Left ventricle myocardium superior (tissue), 1 donor: ENCODE measurements at regions not wholly inside any gene's neighbourhood (a gene's known extent, or its start where the extent isn't known, plus 50 kb on each side); places are given as distances from the start of the nearest gene placed in this dataset.
A peak's percentile ranks its signal among the peaks of the same experiment; 100 is the strongest.
"Not testable (repeated sequence)": the region's sequence is repeated elsewhere in the genome, so short reads cannot be mapped to it uniquely, and the experiment has no call there.

Experiments used
- ATAC-seq: fragments of 200-7000 bp; cut with Tn5 transposase; one replicate; pipeline ENCODE4 v1.9.1; 2020; ENCODE audit warnings: mild to moderate bottlenecking, moderate library complexity
- DNase-seq: peaks from one replicate; pipeline ENCODE4 v3.0.0-alpha.2; 2020
- intact Hi-C: fragments of 100-400 bp; cut with micrococcal nuclease; formaldehyde crosslinking; loops from one replicate; pipeline ENCODE4 v1.11.0; 2022
- donor health status: DM: no; HTN: yes; CAD: no; lungs with severe emphysema.

DNA sequence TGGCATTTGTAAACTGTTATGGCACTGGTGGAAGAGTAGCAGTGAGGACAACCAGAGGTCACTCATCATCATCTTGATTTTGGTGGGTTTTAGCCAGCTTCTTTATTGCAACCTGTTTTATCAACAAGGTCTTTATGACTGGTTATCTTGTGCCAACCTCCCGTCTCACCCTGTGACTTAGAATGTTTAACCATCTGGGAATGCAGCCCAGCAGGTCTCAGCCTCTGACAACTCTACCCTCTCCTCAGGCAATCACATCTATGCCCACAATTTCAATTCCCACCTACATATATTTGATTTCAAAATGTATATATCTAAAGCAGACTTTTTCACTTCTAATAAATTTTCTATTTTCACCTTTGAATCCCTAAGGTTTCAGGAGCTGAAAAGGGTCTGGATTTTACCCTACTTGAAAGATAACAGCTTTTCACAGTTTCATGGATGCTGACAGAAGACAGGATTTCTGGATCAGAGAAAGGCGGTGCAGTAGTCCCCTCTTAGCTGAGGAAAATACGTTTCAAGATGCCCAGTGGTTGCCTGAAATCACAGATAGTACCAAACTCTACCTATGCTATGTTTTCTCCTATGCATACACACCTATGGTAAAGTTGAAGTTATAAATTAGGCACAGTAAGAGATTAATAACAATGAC, 1171.8 kb downstream of the DIAPH3 start:
- no peak for ATAC-seq
- intact Hi-C loops = no loop called here

DNA sequence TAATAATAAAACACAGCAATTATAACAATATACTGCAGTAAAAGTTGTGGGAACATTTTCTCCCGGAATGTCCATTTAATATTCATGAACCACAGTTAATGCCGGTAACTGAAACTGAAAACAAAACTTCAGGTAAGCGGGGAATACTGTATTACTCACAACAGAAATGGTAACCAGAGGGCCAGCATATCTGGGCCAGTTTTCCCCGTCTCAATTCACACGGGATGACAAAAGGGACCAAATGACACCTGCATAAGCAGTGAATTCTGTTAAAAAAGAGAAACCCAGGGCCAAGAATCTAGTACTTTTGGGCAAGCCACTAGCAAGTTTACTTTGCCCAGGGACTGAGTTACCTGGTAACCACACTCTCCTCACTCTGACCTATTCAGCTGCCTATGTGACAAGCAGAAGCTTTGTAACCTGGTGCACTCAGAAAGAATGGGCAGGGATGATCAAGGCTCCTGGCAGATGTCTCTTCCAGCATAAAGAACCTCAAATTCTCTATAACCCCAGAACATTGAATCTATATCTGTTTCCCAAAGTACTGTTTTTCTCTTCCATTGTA, 1171.2 kb downstream of the DIAPH3 start:
- DNase-seq (no peak), ATAC-seq (no peak)
- intact Hi-C loops = no loop called here

More for the DNA sequence above, 1171.8 kb downstream of the DIAPH3 start:
- no peak for DNase-seq

DNA sequence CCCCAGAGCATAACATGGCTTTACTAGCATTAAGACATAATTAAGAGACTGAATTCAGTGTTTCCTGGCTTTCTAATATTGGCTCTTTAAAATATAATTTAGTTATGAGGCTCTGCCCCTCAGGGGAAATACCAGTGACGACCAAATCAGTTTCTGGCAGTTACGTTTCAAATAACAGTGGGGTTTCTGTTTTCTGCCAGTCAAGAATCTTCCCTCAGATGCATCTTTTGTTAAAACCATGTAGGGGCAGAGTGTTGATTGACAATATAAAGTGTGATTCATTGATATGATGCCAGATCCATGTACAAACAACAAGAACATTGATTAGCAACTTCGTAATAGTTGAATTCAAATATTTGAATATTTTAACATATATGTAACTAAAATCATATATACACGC, 1169.7 kb downstream of the DIAPH3 start:
- intact Hi-C loops = no loop called here
- DNase-seq (no peak), ATAC-seq (no peak)

DNA sequence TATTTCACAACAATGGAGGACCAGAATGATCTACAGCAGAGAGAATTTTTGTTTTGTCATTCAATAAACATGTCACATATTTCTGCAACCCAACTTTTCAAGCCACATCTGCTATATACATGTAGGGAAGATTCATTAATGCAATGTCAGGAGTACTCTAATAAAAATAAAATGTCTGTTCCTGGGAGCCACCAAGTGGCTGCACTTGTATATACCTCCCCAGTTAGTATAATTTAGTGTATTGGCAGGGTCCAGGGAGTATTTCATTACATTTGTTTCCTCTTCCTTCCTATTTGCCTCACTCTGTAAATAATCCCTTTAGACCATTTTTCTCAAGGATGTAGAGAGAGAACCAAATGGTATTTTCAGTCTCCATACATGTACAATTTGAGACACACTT, 1169.0 kb downstream of the DIAPH3 start:
- intact Hi-C loops = no loop called here
- ATAC-seq (no peak), DNase-seq (no peak)

DNA sequence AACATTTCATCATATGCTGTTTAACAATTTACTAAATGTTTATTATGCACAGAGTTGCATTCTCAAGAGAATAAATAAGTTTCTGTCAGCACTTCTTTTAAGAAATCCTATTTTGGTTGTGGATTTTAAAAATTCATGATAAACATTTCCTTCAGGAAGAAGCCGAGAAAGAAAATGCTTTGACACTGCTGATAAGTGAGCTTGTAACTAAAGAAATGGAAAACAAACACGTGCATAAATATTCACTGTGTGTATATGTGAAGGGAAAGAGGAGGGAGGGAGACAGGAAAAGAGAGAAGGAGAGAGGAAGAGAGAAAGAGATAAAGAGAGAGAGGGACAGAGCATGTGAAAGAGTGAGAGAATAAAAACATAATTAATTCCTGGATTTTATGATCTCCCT, 1165.0 kb downstream of the DIAPH3 start:
- ATAC-seq = no peak
- intact Hi-C loops = no loop called here
- no peak for DNase-seq

DNA sequence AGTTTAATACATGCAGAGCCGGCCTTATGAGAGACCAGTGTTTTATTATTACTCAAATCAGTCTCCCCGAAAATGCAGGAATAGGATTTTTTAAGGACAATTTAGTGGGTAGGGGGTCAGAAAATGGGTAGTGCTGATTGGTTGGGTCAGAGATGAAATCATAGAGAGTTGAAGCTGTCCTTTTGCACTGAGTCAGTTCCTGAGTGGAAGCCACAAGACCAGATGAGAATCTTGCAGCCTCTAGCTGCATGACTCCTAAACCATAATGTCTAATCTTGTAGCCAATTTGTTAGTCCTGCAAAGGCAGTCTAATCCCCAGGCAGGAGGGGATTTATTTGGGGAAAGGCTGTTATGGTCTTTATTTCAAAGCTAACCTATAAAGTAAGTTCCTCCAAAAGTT, 1163.9 kb downstream of the DIAPH3 start:
- ATAC-seq (no peak), DNase-seq (no peak)
- intact Hi-C loops = no loop called here

DNA sequence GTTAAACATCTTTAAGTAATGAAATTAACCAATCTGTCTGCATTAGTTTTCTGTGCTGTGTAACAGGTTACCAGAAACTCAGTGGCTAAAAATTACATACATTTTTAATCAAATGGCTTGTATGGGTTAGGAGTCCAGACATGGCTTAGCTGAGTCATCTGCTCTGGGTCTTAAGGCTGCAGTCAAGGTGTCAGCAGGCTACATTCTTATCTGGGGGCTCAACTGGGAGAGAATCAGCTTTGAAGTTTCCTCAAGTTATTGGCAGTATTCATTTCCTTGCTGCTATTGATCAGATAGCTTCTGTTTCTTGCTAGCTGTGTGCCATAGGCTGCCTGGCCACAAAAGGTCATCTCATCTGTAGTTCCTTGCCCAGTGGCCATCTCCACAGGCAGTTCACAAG, 1163.0 kb downstream of the DIAPH3 start:
- no peak for ATAC-seq
- DNase-seq = no peak
- intact Hi-C loops = no loop called here

DNA sequence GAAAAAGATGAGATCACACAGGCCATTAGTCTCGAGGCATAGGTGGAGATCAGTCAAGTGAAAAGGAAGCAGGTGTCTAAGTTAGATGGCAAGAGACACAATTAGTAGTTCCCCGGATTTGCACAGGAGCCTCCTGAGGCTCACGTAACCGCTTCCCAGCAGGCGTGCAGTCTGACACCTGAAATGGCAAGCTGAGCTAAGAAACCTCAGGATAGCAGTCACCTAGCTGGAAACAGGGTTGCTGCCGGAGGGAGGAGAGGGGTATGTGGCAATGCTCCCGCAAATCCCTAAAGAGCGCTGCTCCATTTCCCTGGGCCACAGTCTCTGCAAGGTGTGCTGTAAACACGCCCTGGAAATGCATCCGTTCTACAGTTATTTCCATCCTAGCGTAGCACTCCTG, 1151.0 kb downstream of the DIAPH3 start:
- ATAC-seq (no peak), DNase-seq (no peak)
- intact Hi-C loops = no loop called here

DNA sequence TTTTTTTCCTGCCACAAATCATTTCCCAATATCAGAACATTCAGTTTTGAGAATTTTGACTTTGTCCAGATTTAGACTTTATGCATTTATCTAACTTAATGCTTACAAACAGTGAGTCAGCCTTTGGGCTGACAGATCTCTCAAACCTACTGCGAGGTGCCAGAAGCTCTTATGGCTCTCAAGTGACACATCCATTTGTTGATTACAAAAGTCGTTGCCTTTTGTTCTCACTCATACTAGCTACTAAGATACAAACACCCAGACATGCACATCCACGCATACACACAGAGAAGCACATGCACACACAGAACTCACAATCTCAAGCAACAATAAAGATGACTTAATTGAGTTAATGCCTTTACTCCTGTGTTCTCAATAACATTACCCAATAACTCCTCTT, 1147.5 kb downstream of the DIAPH3 start:
- ATAC-seq (peak; percentile 82), DNase-seq (no peak)
- intact Hi-C loops = no loop called here

DNA sequence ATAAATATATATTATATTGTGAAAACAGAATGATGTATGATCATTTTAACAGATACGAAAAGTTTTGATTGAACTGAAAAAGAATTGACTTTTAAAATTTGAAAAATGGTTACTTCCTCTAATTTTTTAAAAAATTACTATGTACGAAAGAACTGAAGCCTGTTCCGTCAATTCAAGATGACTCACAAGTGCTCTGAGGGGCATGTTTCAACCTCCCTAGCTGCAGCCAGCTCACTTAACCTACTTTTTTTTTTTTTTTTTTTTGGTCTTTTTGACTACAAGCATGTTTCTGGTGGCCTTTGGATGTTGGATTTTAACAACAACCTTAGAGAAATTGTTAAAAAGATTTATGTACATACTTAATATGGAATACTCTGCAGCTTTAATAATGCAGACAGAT, 1139.3 kb downstream of the DIAPH3 start:
- DNase-seq (no peak), ATAC-seq (no peak)
- intact Hi-C loops = no loop called here

DNA sequence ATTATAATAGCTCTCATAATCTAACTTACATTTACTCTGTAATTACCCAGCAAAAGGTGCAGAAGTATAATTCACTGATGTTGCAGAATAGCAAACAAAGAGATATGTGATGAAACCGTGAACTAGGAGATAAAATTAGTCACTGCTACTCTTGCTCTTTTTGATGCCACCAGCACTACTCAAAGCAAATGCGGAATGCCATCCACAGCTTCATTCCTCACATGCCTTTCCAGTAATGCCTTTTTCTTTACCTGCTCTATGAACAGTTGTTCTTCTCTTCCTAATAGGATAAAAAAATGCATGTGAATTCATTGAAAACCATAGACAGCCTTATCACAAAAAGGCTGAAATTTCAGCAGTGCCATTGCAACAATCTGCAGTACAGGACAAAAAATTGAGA, 1129.5 kb downstream of the DIAPH3 start:
- DNase-seq (no peak), ATAC-seq (no peak)
- intact Hi-C loops = no loop called here

DNA sequence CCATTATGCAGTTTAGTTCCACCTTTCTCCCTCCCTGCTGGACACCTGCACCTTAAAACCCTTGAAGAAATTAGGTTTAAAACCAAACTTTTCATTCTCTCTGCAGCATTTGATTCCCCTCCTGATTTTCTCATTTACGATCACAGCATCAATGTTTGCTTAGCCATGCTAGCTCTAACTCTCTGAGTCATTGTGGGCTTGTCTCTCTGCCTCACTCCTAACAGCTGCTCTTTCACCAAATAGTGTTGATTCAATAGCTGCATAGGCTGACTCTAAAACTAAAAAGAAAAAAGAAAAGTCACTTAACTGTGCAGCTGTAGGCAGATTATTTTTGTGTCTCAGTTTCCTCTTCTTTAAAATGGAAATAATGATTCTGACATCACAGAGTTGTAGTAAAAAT, 1124.9 kb downstream of the DIAPH3 start:
- intact Hi-C loops = no loop called here
- ATAC-seq (no peak), DNase-seq (no peak)

DNA sequence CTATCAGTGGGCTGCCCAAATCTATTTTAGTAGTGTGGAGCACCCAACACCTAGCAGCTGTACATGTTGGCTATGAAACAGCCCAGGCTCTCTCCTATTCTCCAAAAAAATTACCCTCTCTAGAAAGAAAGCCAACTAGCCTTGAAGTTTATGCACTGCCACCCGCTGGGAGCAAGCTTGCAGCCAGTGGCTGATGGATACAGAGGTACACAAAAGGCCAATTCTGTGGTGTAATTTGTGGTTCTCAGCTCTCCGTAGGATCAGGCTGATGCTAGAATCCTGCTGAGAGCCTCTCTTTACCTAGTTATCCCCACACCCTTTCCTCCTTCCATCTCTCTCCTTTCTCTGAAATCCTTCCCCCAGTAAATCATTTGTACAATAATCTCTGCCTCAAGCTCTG, 1120.7 kb downstream of the DIAPH3 start:
- intact Hi-C loops = no loop called here

DNA sequence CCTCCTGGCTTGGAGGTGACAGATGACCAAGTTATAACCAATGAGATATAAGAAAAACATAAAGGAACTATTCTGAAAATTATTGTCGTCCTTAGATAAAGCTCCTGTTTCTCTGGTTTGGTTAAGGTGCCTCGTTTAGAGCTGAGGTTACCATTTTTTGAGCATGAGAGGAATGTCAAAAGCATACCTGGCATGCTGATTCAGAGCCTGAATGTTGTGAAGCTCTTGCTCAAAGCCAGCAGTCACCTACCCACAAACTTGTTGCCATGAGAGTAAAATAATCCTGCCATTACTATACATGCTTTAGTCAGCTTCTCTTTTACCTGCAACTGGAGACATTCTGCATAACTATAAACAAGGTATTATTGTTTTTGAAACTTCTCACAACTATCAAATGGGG, 1116.2 kb downstream of the DIAPH3 start:
- intact Hi-C loops = no loop called here

More for the DNA sequence above, 1120.7 kb downstream of the DIAPH3 start:
- DNase-seq (no peak), ATAC-seq (no peak)

DNA sequence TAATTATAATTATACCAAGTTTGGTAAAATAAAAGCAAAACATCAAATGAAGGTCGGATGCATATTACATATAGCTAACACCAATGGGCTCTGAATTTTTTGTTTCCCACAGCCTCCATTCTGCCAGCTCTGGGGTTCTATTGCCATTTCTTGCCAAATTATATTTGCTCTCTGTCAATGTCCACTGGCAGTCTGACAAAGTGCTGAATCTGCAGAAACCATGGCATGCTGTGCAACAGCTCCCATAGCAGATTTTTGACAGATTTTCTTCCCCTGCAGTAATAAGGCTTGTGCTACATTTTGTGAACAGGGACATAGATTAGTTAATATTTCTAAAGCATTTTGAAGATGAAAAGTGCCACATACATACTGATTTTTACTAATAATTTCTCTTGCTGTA, 1102.1 kb downstream of the DIAPH3 start:
- intact Hi-C loops = no loop called here

More for the DNA sequence above, 1116.2 kb downstream of the DIAPH3 start:
- ATAC-seq (no peak), DNase-seq (no peak)

DNA sequence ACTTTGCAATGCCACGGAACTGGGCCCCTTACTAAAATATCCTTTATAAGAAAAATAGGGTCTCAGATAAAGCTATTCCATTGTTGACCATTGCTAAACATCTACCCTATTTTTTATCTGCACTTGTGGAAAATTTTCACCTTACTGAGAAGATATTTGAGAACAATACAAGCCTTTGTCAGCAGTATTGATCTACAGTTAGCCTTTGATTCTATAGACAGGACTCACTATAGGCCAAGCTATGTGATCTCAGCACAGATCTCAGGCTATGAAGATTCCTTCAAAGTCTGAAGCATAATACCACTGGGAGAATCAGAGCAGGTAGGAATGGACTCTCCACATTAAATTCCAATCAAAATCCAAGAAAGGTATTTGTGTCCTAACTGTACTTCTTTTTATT, 1099.7 kb downstream of the DIAPH3 start:
- no peak for ATAC-seq
- intact Hi-C loops = no loop called here
- DNase-seq = no peak

More for the DNA sequence above, 1102.1 kb downstream of the DIAPH3 start:
- no peak for DNase-seq
- ATAC-seq = no peak

DNA sequence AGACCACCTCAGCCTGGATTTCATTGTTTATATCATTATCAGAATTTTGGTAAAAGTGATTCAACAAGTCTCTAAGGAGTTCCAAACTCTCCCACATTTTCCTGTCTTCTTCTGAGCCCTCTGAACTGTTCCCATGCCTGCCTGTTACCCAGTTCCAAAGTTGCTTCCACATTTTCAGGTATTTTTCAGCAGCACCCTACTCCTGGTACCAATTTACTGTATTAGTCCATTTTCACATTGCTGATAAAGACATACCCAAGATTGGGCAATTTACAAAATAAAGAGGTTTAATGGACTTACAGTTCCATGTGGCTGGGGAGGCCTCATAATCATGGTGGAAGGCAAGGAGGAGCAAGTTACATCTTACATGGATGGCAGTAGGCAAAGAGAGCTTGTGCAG, 1087.3 kb downstream of the DIAPH3 start:
- DNase-seq, ATAC-seq, intact Hi-C loops: not testable (repeated sequence)

DNA sequence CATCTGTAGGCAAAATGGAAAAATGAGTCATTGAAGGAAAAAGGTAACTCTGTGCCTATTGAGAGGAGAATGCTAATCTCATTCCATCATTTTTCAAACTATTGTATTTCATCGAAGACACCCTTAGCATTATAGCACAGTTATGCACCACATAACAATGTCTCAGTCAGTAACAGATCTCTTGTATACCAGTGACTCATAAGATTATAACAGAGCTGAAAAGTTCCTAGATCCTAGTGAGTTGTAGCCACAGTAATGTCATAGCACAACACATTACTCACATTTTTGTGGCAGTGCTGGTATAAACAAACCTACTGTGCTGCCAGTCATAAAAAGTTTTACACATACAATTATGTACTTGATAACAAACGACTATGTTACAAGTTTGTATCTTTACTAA, 1077.6 kb downstream of the DIAPH3 start:
- intact Hi-C loops = no loop called here
- ATAC-seq (no peak), DNase-seq (no peak)

DNA sequence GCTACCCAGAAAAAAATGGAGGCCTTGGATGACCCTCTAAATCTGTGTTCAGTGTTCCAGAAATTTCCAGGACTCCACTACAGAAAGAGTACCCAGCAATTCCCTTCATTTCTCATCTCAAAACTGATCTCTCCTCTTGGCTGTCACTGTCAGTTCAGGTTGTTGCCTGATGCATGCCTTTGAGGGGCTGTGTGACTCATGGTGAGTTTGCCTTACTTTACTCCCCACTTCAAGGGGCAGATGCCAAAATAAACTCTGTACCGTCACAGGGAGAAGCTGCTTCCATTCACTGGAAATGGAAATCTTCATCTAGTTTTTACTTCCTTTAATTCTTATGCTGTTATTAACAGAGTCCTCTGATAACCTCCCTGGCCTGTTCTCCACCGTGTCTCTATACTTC, 1075.0 kb downstream of the DIAPH3 start:
- ATAC-seq (no peak), DNase-seq (no peak)
- intact Hi-C loops = no loop called here

DNA sequence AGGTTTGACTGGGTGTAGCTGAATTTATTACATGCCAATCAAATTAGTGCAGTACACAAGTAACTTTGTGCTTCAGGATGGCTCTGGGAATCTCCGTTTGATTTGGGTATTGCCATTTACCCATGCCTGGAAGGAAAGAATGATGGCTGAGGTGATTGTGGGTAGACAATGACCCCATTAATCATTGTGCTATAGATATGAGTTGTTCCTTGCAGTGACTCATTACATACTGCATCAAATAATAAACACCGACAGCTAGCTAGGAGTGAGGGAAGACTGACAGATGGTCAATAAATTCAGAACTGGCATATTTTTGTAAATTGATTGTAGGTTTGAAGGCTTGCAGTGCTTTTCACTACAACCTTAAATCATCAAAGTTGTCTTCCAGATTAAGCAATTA, 1069.5 kb downstream of the DIAPH3 start:
- DNase-seq = no peak
- ATAC-seq = no peak
- intact Hi-C loops = no loop called here

DNA sequence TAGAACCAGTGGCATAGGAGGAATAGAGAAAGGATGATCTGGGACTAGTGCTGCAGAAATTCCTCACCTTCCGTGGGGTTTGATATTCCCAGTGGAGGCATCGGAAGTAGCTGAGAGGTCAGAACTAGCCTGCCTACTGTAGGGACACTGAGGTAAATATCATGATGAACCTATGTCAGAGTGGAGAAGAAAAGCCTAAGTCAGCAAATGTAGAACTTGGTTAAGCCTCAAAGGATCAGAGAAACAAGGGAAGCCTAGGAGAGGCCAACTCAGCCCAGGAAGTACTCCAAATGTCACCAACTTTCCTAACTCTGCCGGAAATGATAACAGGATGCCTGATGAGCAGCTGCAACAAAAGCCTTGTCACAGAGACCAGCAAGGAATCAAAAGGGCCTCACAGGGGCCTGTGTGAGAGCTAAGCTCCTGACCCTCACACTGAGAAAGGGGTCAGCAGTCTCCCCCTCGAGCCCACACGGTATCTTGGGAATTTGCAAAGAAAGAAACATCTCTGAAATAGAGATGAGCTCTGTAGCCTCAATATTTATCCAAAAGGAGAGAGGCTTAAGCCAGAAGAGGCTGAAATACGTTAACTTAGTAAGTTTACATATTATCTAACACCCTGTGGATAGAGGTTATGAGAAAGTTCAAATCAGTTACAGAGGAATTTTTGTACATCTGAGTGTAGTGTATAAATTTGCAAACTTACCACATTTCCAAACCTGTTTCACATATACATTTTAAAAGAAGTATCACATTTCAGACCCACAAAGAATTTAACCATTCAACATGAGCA, 1064.3 kb downstream of the DIAPH3 start:
- DNase-seq = no peak
- ATAC-seq = no peak
- intact Hi-C loops = no loop called here
